ENCODE measurements at regions not wholly inside any gene's neighbourhood (a gene's known extent, or its start where the extent isn't known, plus 50 kb on each side); places are given as distances from the start of the nearest gene placed in this dataset.

- no peaks in the 10 kb centered on the region for H3K9me3 ChIP-seq (ENCODE audit: low read length)
- H3K4me3 ChIP-seq (ENCODE audit: low read length) = no peak overlapping the region
- H3K9me2 ChIP-seq (ENCODE audit: insufficient read depth, low read length) = no peaks in the 10 kb centered on the region
- H3K4me2 ChIP-seq (ENCODE audit: low read length) = no peak overlapping the region
- no peaks in the 10 kb centered on the region for H3K36me3 ChIP-seq (ENCODE audit: insufficient read depth, low read length)
- H3K27ac ChIP-seq (ENCODE audit: low read length) = no peak overlapping the region
- TF ChIP-seq EP300 (conservative IDR thresholded peaks at IDR 0.05; ENCODE audit: poor library complexity, severe bottlenecking) = no peak
- no peak for TF ChIP-seq EZH2 (IDR thresholded peaks at IDR 0.05; ENCODE audit: borderline replicate concordance, insufficient read depth, low read length, poor library complexity, severe bottlenecking)
- no peaks in the 10 kb centered on the region for H3F3A ChIP-seq (ENCODE audit: insufficient read depth, low read length, poor library complexity, severe bottlenecking)
- no peaks in the 10 kb centered on the region for H4K20me1 ChIP-seq (ENCODE audit: insufficient read depth)
- no peak overlapping the region for H2AFZ ChIP-seq (ENCODE audit: low read depth, low read length)
- H3K27me3 ChIP-seq (ENCODE audit: insufficient read depth, low read depth, low read length) = no peaks in the 10 kb centered on the region
- H3K9ac ChIP-seq (ENCODE audit: low read length) = no peak overlapping the region
- H3K79me2 ChIP-seq (replicated peaks; ENCODE audit: insufficient read depth, low read length) = no peaks in the 10 kb centered on the region
Observed at GRCh38 chr14:54123841-54124240, 167.2 kb upstream of the BMP4 start.

GRCh38 chr14:54125109-54125508 lies 168.5 kb upstream of the BMP4 start:
- H3K27ac ChIP-seq (ENCODE audit: low read length) = no peak overlapping the region
- no peaks in the 10 kb centered on the region for H3K79me2 ChIP-seq (replicated peaks; ENCODE audit: insufficient read depth, low read length)
- H3K9ac ChIP-seq (ENCODE audit: low read length) = no peak overlapping the region
- no peak overlapping the region for H3K4me2 ChIP-seq (ENCODE audit: low read length)
- TF ChIP-seq EZH2 (IDR thresholded peaks at IDR 0.05; ENCODE audit: borderline replicate concordance, insufficient read depth, low read length, poor library complexity, severe bottlenecking) (no peak), POLR2AphosphoS5 (IDR thresholded peaks at IDR 0.05) (no peak), REST (IDR thresholded peaks at IDR 0.05; ENCODE audit: borderline replicate concordance) (no peak), TAF1 (IDR thresholded peaks at IDR 0.05; ENCODE audit: low read depth) (no peak), SMC3 (conservative IDR thresholded peaks at IDR 0.05; ENCODE audit: poor library complexity) (no peak), MXI1 (conservative IDR thresholded peaks at IDR 0.05; ENCODE audit: poor library complexity, severe bottlenecking) (no peak), CTCF (IDR thresholded peaks at IDR 0.05; ENCODE audit: poor library complexity, severe bottlenecking) (no peak), RAD21 (conservative IDR thresholded peaks at IDR 0.05) (no peak), EP300 (conservative IDR thresholded peaks at IDR 0.05; ENCODE audit: poor library complexity, severe bottlenecking) (no peak)
- H3F3A ChIP-seq (ENCODE audit: insufficient read depth, low read length, poor library complexity, severe bottlenecking) = no peaks in the 10 kb centered on the region
- H3K27me3 ChIP-seq (ENCODE audit: insufficient read depth, low read depth, low read length) = no peaks in the 10 kb centered on the region
- H3K9me3 ChIP-seq (ENCODE audit: low read length) = no peaks in the 10 kb centered on the region
- no peaks in the 10 kb centered on the region for H3K36me3 ChIP-seq (ENCODE audit: insufficient read depth, low read length)
- no peak overlapping the region for H3K4me3 ChIP-seq (ENCODE audit: low read length)
- H3K9me2 ChIP-seq (ENCODE audit: insufficient read depth, low read length) = no peaks in the 10 kb centered on the region
- no peaks in the 10 kb centered on the region for H4K20me1 ChIP-seq (ENCODE audit: insufficient read depth)
- no peak overlapping the region for H2AFZ ChIP-seq (ENCODE audit: low read depth, low read length)

- Histone ChIP-seq H3K9me2 (ENCODE audit: insufficient read depth, low read length) (no peaks in the 10 kb centered on the region), H3K27me3 (ENCODE audit: insufficient read depth, low read depth, low read length) (no peaks in the 10 kb centered on the region)
- TF ChIP-seq EZH2 (IDR thresholded peaks at IDR 0.05; ENCODE audit: borderline replicate concordance, insufficient read depth, low read length, poor library complexity, severe bottlenecking) (no peak), TAF1 (IDR thresholded peaks at IDR 0.05; ENCODE audit: low read depth) (no peak), MXI1 (conservative IDR thresholded peaks at IDR 0.05; ENCODE audit: poor library complexity, severe bottlenecking) (no peak), REST (IDR thresholded peaks at IDR 0.05; ENCODE audit: borderline replicate concordance) (no peak), EP300 (conservative IDR thresholded peaks at IDR 0.05; ENCODE audit: poor library complexity, severe bottlenecking) (no peak), RAD21 (conservative IDR thresholded peaks at IDR 0.05) (no peak), CTCF (IDR thresholded peaks at IDR 0.05; ENCODE audit: poor library complexity, severe bottlenecking) (no peak), SMC3 (conservative IDR thresholded peaks at IDR 0.05; ENCODE audit: poor library complexity) (no peak), POLR2AphosphoS5 (IDR thresholded peaks at IDR 0.05) (no peak)
Observed at GRCh38 chr14:54126947-54127346, 170.3 kb upstream of the BMP4 start.

More at GRCh38 chr14:54126947-54127346, 170.3 kb upstream of the BMP4 start:
- no peaks in the 10 kb centered on the region for H4K20me1 ChIP-seq (ENCODE audit: insufficient read depth)
- no peaks in the 10 kb centered on the region for H3K36me3 ChIP-seq (ENCODE audit: insufficient read depth, low read length)
- no peaks in the 10 kb centered on the region for H3K9me3 ChIP-seq (ENCODE audit: low read length)
- no peak overlapping the region for H3K4me2 ChIP-seq (ENCODE audit: low read length)
- H3K27ac ChIP-seq (ENCODE audit: low read length) = no peak overlapping the region
- no peak overlapping the region for H2AFZ ChIP-seq (ENCODE audit: low read depth, low read length)
- H3K79me2 ChIP-seq (replicated peaks; ENCODE audit: insufficient read depth, low read length) = no peaks in the 10 kb centered on the region
- H3K4me3 ChIP-seq (ENCODE audit: low read length) = no peak overlapping the region
- no peaks in the 10 kb centered on the region for H3F3A ChIP-seq (ENCODE audit: insufficient read depth, low read length, poor library complexity, severe bottlenecking)
- no peak overlapping the region for H3K9ac ChIP-seq (ENCODE audit: low read length)

All from neural cell (in vitro differentiated cells).